SJSA1 (cell line): ENCODE measurements at regions not wholly inside any gene's neighbourhood (a gene's known extent, or its start where the extent isn't known, plus 50 kb on each side); places are given as distances from the start of the nearest gene placed in this dataset.

Experiments used
- DNase-seq, 2 experiments: peaks; one replicate each; pipeline ENCODE4 v3.0.0-alpha.2; 2015 to 2020; ENCODE audit warnings: low spot score in 2 of 2, low read depth in 1 of 2
- H3K27ac ChIP-seq: fragments of 250-450 bp; sonication (Bioruptor Pico); 2 replicates; pipeline ENCODE4 v1.5.1; 2020; ENCODE audit warnings: mild to moderate bottlenecking, moderate library complexity
- H3K27me3 ChIP-seq: fragments of 250-450 bp; sonication (Bioruptor Pico); replicated peaks from 2 replicates; pipeline ENCODE4 v1.5.1; 2020; ENCODE audit warnings: mild to moderate bottlenecking, moderate library complexity
- H3K36me3 ChIP-seq: fragments of 250-450 bp; sonication (Bioruptor Pico); 2 replicates; pipeline ENCODE4 v1.5.1; 2020; ENCODE audit warnings: mild to moderate bottlenecking
- H3K4me1 ChIP-seq: fragments of 250-450 bp; sonication (Bioruptor Pico); replicated peaks from 2 replicates; pipeline ENCODE4 v1.6.1; 2021; ENCODE audit warnings: mild to moderate bottlenecking
- H3K4me3 ChIP-seq: fragments of 250-450 bp; sonication (Bioruptor Pico); 2 replicates; pipeline ENCODE4 v1.5.1; 2020; ENCODE audit warnings: mild to moderate bottlenecking
- H3K9me3 ChIP-seq: fragments of 250-450 bp; sonication (Bioruptor Pico); replicated peaks from 2 replicates; pipeline ENCODE4 v1.5.1; 2020; ENCODE audit warnings: mild to moderate bottlenecking

- no peaks in the 10 kb centered on the region for H3K4me1 ChIP-seq
- no peak overlapping the region for H3K27ac ChIP-seq
- peaks cover 96% of the 10 kb centered on the region for H3K27me3 ChIP-seq
- H3K36me3 ChIP-seq: no peaks in the 10 kb centered on the region
- H3K4me3 ChIP-seq: no peak overlapping the region
- no peak for DNase-seq
- no peaks in the 10 kb centered on the region for H3K9me3 ChIP-seq
These were observed 57.2 kb downstream of the SOX1 start for GRCh38 chr13:112124141-112124540.

DNA sequence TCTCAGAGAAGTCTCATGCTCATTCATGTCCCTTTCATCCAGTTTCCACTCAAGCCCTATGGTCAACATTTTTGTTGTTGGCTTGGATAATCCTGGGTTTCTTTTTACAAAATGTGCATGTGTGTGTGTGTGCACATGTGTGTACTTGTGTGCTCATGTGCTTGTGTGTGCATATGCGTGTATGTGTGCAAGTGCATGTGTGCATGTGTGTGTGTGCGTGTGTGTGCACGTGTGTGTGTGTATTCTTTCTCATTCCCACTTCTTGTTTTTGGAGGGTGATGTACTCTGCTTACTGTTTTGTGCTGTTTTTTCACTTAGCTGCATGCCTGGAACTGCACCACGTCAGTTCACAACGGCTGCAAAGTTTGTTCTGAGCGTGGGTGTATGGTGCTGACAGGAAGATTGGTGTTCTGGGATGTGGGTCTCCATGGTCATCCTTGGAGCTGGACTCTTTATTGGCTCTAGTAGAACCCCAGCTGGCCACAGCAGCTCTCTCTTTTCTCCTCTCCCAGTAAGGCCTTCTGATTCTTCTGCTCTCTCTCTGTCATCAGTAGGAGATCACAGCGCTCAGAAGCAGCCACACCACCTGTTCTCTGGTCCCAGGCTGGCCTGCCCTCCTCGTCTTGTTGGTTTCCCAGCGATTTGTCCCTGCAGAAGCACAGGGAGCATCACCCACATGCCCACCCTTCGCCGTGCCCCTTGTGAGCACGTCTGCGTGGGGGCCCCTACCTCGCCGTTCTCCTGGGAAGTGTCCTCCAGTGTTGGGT, 60.8 kb downstream of the SOX1 start:
- no peak overlapping the region for H3K4me3 ChIP-seq
- 0 out of 2 replicates have a peak, but pooled peaks cover 2% of the 10 kb centered on the region for H3K9me3 ChIP-seq
- H3K27ac ChIP-seq: no peak overlapping the region

GRCh38 chr13:112128331-112128610, 61.3 kb downstream of the SOX1 start:
- H3K4me1 ChIP-seq: no peaks in the 10 kb centered on the region
- H3K27me3 ChIP-seq: peaks cover 95% of the 10 kb centered on the region
- H3K36me3 ChIP-seq: no peaks in the 10 kb centered on the region
- no peak overlapping the region for H3K27ac ChIP-seq
- no peak overlapping the region for H3K4me3 ChIP-seq
- DNase-seq: no peak
- H3K9me3 ChIP-seq: 0 out of 2 replicates have a peak, but pooled peaks cover 2% of the 10 kb centered on the region

More for the DNA sequence above, 60.8 kb downstream of the SOX1 start:
- H3K36me3 ChIP-seq: no peaks in the 10 kb centered on the region
- no peaks in the 10 kb centered on the region for H3K4me1 ChIP-seq
- H3K27me3 ChIP-seq: peaks cover 95% of the 10 kb centered on the region
- DNase-seq: no peak

- Histone ChIP-seq H3K27me3 (peaks cover 97% of the 10 kb centered on the region), H3K27ac (no peak overlapping the region), H3K36me3 (no peaks in the 10 kb centered on the region), H3K4me3 (no peak overlapping the region), H3K9me3 (0 out of 2 replicates have a peak, but pooled peaks cover 2% of the 10 kb centered on the region), H3K4me1 (no peaks in the 10 kb centered on the region)
- DNase-seq: no peak
These were observed 63.5 kb downstream of the SOX1 start for GRCh38 chr13:112130418-112130817.

DNA sequence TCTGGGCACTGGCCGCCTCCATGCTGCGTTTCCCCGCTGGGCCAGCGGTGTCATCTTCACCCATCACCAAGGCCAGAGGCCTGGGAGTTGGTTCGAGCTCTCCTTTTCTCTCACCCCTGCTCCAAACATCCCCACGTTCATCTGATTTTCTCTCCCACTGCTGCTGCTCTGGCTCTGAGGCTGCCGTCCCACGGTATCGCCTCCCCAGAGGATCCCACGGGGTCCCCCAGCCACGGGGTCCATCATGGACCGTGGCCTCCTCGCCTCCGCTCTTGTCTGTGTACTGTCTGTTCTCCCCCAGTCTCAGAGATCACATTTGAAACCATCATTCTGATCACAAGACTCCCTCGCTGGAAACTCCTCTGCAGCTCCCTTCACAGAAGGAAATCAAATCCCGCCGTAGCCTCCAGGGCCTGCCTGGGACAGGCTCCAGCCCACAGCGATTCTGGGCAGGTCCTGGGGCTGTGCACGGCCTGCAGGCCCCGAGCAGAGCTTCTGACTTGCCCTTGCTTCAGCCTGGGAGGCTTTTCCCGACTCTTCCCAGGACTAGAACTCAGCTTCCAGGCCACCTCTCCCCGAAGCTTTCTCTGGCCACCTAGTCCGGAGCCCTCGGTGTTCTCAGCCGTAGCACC, 64.2 kb downstream of the SOX1 start:
- no peaks in the 10 kb centered on the region for H3K36me3 ChIP-seq
- 0 out of 2 replicates have a peak, but pooled peaks cover 2% of the 10 kb centered on the region for H3K9me3 ChIP-seq
- no peak overlapping the region for H3K27ac ChIP-seq
- peaks cover 93% of the 10 kb centered on the region for H3K27me3 ChIP-seq
- no peak overlapping the region for H3K4me3 ChIP-seq
- no peak for DNase-seq
- no peaks in the 10 kb centered on the region for H3K4me1 ChIP-seq

GRCh38 chr13:112131713-112132113, 64.8 kb downstream of the SOX1 start:
- DNase-seq: no peak
- no peak overlapping the region for H3K27ac ChIP-seq
- no peaks in the 10 kb centered on the region for H3K4me1 ChIP-seq
- H3K4me3 ChIP-seq: no peak overlapping the region
- no peaks in the 10 kb centered on the region for H3K36me3 ChIP-seq
- H3K9me3 ChIP-seq: 0 out of 2 replicates have a peak, but pooled peaks cover 2% of the 10 kb centered on the region
- H3K27me3 ChIP-seq: peaks cover 87% of the 10 kb centered on the region

GRCh38 chr13:112132142-112132541, 65.2 kb downstream of the SOX1 start:
- peak in 1 of 2 experiments; percentile 34 for DNase-seq
- H3K4me1 ChIP-seq: no peaks in the 10 kb centered on the region
- H3K27ac ChIP-seq: no peak overlapping the region
- no peaks in the 10 kb centered on the region for H3K36me3 ChIP-seq
- 0 out of 2 replicates have a peak, but pooled peaks cover 2% of the 10 kb centered on the region for H3K9me3 ChIP-seq
- peaks cover 86% of the 10 kb centered on the region for H3K27me3 ChIP-seq
- no peak overlapping the region for H3K4me3 ChIP-seq

DNA sequence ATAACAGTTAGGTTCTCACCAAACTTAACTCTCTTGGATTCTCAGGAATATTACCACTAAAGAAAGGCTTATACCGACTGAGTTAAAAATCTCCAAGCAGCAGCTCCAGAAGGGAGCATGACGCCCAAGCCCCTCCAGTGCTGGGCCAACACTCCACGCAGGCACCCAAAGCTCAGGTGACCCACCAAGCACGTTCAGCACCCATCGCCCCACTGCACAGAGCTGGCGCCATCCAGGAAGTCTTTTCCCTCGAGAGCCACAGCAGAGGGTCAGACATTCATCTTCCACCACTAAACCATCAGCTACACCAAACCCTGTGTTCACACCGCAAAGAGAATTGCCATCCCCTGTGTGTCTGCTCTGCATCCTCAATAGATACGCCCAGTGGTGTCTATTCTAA, 65.7 kb downstream of the SOX1 start:
- no peak overlapping the region for H3K27ac ChIP-seq
- 0 out of 2 replicates have a peak, but pooled peaks cover 2% of the 10 kb centered on the region for H3K9me3 ChIP-seq
- no peaks in the 10 kb centered on the region for H3K36me3 ChIP-seq
- H3K27me3 ChIP-seq: peaks cover 85% of the 10 kb centered on the region
- no peak overlapping the region for H3K4me3 ChIP-seq
- DNase-seq: peak in 1 of 2 experiments; percentile 40
- H3K4me1 ChIP-seq: no peaks in the 10 kb centered on the region

GRCh38 chr13:112133499-112134390, 66.8 kb downstream of the SOX1 start:
- no peak overlapping the region for H3K4me3 ChIP-seq
- peaks cover 85% of the 10 kb centered on the region for H3K27me3 ChIP-seq
- no peaks in the 10 kb centered on the region for H3K36me3 ChIP-seq
- 0 out of 2 replicates have a peak, but pooled peaks cover 2% of the 10 kb centered on the region for H3K9me3 ChIP-seq
- no peak overlapping the region for H3K27ac ChIP-seq
- DNase-seq: peak in 1 of 2 experiments; percentile 37
- H3K4me1 ChIP-seq: no peaks in the 10 kb centered on the region

DNA sequence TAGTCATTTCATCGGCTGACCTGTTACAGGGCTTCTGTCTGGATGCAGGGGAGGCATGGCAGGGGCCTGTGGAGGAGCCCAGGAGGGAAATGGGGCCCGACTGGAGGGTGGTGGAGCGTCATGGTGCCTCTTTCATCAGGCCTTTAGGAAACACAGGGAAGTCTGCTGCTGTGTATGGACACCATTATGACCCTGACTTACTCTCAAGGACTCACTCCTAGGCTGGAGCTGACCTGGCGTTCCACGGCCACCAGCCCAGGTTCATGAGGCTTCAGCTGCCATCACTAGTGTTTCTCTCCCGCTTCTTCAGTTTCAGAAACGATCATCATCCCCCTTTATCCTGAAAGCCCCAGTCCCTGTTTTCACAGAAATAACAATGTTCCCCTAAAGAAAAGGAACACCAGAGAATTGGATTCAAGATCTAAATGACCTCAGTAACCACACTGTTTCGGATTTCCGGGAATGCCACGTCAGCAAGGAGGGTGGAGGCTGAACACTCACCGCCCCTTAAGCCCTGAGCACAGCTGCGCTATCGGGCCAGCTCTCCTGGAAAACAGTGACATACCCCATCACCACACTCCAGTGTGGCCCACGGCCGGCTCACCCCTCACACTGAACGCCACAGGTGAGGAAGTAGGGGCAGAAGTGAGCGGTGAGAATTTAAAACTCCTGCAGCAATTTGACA, 67.6 kb downstream of the SOX1 start:
- H3K4me1 ChIP-seq: no peaks in the 10 kb centered on the region
- 0 out of 2 replicates have a peak, but pooled peaks cover 2% of the 10 kb centered on the region for H3K9me3 ChIP-seq

DNA sequence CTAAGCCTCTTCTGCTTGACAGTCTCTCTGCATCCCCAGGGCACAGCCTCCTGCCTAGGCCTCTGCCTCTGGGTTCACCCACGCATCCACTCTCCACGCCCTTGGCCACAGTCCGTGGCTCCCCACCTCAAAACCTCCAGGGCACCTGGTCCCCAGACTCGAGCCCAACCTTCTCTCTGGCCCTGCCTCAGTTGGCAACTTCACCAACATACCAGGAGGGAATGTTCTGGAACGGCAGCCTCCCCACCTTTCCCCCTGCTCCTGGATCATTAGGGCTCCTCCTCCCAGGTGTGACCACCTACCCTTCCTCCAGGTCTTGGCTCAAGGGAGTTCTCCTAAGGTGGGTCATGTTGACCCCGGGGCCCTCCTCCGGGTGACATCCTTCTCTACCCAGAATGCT, 69.1 kb downstream of the SOX1 start:
- H3K9me3 ChIP-seq: no peaks in the 10 kb centered on the region
- H3K36me3 ChIP-seq: no peaks in the 10 kb centered on the region
- peaks cover 81% of the 10 kb centered on the region for H3K27me3 ChIP-seq
- no peak overlapping the region for H3K27ac ChIP-seq
- H3K4me3 ChIP-seq: no peak overlapping the region
- H3K4me1 ChIP-seq: no peaks in the 10 kb centered on the region
- peak in 1 of 2 experiments; percentile 44 for DNase-seq

More for the DNA sequence above, 67.6 kb downstream of the SOX1 start:
- DNase-seq: peak in 1 of 2 experiments; percentile 39
- Histone ChIP-seq H3K4me3 (no peak overlapping the region), H3K27ac (no peak overlapping the region), H3K27me3 (peaks cover 85% of the 10 kb centered on the region), H3K36me3 (no peaks in the 10 kb centered on the region)

DNA sequence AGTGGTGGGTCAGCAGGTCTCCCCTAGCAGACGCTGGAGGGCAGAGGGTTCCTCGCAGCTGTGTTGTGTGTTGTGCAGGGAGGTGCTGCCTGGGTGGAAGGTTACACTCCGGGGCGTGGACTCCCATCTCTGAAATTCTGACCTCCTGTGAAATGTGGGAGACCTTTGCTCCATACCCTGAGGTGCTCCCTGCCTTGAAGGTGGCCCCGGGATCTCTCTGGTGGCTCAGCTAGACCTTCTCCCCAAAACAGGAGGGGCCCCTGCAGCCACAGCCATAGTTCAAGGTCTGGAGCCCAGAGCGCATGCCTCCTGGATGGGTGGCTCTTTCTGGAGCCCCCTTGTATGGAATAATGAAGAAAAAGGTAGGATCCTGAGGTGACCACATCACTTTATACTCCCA, 70.2 kb downstream of the SOX1 start:
- DNase-seq: peak in 1 of 2 experiments; percentile 39
- Histone ChIP-seq H3K27me3 (peaks cover 70% of the 10 kb centered on the region), H3K36me3 (no peaks in the 10 kb centered on the region), H3K27ac (no peak overlapping the region), H3K4me1 (no peaks in the 10 kb centered on the region), H3K4me3 (no peak overlapping the region), H3K9me3 (no peaks in the 10 kb centered on the region)

- peak in 1 of 2 experiments; percentile 40 for DNase-seq
- no peaks in the 10 kb centered on the region for H3K4me1 ChIP-seq
- no peaks in the 10 kb centered on the region for H3K36me3 ChIP-seq
- H3K27ac ChIP-seq: no peak overlapping the region
- H3K9me3 ChIP-seq: no peaks in the 10 kb centered on the region; the same call in 1 of the 2 replicates
- H3K4me3 ChIP-seq: no peak overlapping the region
- peaks cover 50% of the 10 kb centered on the region for H3K27me3 ChIP-seq
These were observed 73.4 kb downstream of the SOX1 start for GRCh38 chr13:112140366-112140765.
